Stomach (tissue), 4 donors: ENCODE measurements at regions not wholly inside any gene's neighbourhood (a gene's known extent, or its start where the extent isn't known, plus 50 kb on each side); places are given as distances from the start of the nearest gene placed in this dataset.
A peak's percentile ranks its signal among the peaks of the same experiment; 100 is the strongest.

Source experiments
- EP300 ChIP-seq: sonication (generic); formaldehyde crosslinking; IDR thresholded peaks from one replicate; pipeline ENCODE4 v1.6.1; 2017; ENCODE audit warnings: antibody characterized with exemption
- POLR2A ChIP-seq, 4 donors: fragments of 450-650 bp; IDR thresholded peaks; one replicate each; pipeline ENCODE4 v1.6.1; 2016; ENCODE audit warnings: antibody characterized with exemption in 4 of 4, control low read depth in 2 of 4, mild to moderate bottlenecking in 1 of 4, moderate library complexity in 1 of 4
- POLR2AphosphoS5 ChIP-seq, 3 donors: sonication (generic); formaldehyde crosslinking; IDR thresholded peaks; one replicate each; pipeline ENCODE4 v1.6.1; 2016; ENCODE audit warnings: antibody characterized with exemption in 3 of 3
- TF ChIP-seq, protein P1 (sequence below), 7 experiments: fragments of 450-650 bp in 4 of 7; fragments of 200-600 bp in 3 of 7; sonication (generic) in 3 of 7; IDR thresholded peaks; one replicate each; pipeline ENCODE4 v1.5.1; 2016 to 2019; ENCODE audit warnings: antibody characterized with exemption in 7 of 7, control low read depth in 2 of 7, mild to moderate bottlenecking in 1 of 7

DNA sequence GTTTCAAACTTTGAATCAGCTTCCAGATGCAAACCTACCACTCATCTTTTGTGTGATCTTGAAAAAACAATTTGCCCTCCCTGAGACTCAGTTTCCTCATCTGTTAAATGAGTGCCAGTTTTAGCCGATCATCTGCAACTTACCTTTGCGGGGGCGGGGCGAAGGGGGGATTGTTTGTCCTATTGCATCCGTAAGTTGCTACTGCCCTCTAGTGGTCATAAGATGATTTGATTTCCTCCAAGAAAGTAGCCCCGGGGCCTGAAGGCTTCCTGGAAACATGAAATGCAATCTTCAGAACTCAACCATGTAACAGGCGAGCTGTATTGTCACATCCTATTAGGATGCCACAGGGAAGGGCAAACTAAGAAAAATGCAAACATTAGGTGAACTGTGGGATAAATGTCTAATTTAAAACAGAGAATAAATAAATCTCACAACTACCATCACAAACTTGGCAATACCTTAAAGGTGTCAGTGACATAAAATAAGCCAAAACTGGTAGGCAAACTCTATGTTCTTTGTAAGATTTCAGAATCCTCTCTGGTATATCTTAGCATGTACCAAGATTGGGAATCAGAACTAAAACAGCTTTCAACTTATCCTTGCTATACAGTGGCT is 63.5 kb upstream of the CLDN18 start:
- no peak for TF ChIP-seq POLR2A (IDR thresholded peaks at IDR 0.05)
- TF ChIP-seq, protein P1, sequence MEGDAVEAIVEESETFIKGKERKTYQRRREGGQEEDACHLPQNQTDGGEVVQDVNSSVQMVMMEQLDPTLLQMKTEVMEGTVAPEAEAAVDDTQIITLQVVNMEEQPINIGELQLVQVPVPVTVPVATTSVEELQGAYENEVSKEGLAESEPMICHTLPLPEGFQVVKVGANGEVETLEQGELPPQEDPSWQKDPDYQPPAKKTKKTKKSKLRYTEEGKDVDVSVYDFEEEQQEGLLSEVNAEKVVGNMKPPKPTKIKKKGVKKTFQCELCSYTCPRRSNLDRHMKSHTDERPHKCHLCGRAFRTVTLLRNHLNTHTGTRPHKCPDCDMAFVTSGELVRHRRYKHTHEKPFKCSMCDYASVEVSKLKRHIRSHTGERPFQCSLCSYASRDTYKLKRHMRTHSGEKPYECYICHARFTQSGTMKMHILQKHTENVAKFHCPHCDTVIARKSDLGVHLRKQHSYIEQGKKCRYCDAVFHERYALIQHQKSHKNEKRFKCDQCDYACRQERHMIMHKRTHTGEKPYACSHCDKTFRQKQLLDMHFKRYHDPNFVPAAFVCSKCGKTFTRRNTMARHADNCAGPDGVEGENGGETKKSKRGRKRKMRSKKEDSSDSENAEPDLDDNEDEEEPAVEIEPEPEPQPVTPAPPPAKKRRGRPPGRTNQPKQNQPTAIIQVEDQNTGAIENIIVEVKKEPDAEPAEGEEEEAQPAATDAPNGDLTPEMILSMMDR (IDR thresholded peaks at IDR 0.05), result peak in 5 of 7 experiments; percentile 44 to 64 (median 54)
- TF ChIP-seq POLR2AphosphoS5 (IDR thresholded peaks at IDR 0.05), result no peak
- no peak for TF ChIP-seq EP300
